WTC11 (cell line): ENCODE measurements at regions not wholly inside any gene's neighbourhood (a gene's known extent, or its start where the extent isn't known, plus 50 kb on each side); places are given as distances from the start of the nearest gene placed in this dataset.

ENCODE experiments used
- ATAC-seq: fragments of 200-7000 bp; cut with Tn5 transposase; 2 replicates; pipeline ENCODE4 v1.10.0; 2021; ENCODE audit warnings: mild to moderate bottlenecking, moderate library complexity
- CTCF ChIA-PET: fragments of 300-600 bp; sonication (Branson Sonifier 250); formaldehyde crosslinking; loops from one replicate; lab custom pipeline; 2021; ENCODE audit warnings: antibody characterized with exemption; lab: Charles Lee
- POLR2A ChIA-PET: fragments of 350-600 bp; sonication (Branson Sonifier 250); formaldehyde crosslinking; loops from one replicate; lab custom pipeline; 2021; ENCODE audit warnings: antibody characterized with exemption; lab: Charles Lee
- DNase-seq: peaks from one replicate; pipeline ENCODE4 v3.0.0; 2021; ENCODE audit warnings: low spot score
- H3K27ac Mint-ChIP-seq: 2 replicates; pipeline ENCODE4 v1.8.0; 2021; ENCODE audit warnings: mixed read lengths
- H3K27me3 Mint-ChIP-seq: 2 replicates; pipeline ENCODE4 v1.8.0; 2021; ENCODE audit warnings: low read depth, mild to moderate bottlenecking, moderate library complexity, mixed read lengths
- H3K36me3 Mint-ChIP-seq: 2 replicates; pipeline ENCODE4 v1.8.0; 2021; ENCODE audit warnings: mixed read lengths
- H3K4me1 Mint-ChIP-seq: 2 replicates; pipeline ENCODE4 v1.8.0; 2022; ENCODE audit warnings: mixed read lengths
- H3K4me3 Mint-ChIP-seq: 2 replicates; pipeline ENCODE4 v1.8.0; 2021; ENCODE audit warnings: mild to moderate bottlenecking, moderate library complexity, mixed read lengths
- H3K9me3 Mint-ChIP-seq: 2 replicates; pipeline ENCODE4 v1.8.0; 2021; ENCODE audit warnings: mixed read lengths
- ATF1 ChIP-seq: sonication (generic); formaldehyde crosslinking; IDR thresholded peaks from 2 replicates; pipeline ENCODE4 v1.8.1; 2023; ENCODE audit warnings: mild to moderate bottlenecking, moderate library complexity, missing genetic modification reagents
- ATF2 ChIP-seq: sonication (generic); formaldehyde crosslinking; IDR thresholded peaks from 2 replicates; pipeline ENCODE4 v1.8.1; 2022; ENCODE audit warnings: low read depth, missing genetic modification reagents, borderline replicate concordance
- CBFB ChIP-seq: sonication (generic); formaldehyde crosslinking; IDR thresholded peaks from 2 replicates; pipeline ENCODE4 v1.8.1; 2022; ENCODE audit warnings: mild to moderate bottlenecking, low read depth, missing genetic modification reagents
- CDX4 ChIP-seq: fragments of 250-450 bp; sonication (Bioruptor Pico); IDR thresholded peaks from 2 replicates; pipeline ENCODE4 v1.9.0; 2021; ENCODE audit warnings: moderate library complexity, mild to moderate bottlenecking, inconsistent platforms, borderline replicate concordance
- CREB1 ChIP-seq: sonication (generic); formaldehyde crosslinking; IDR thresholded peaks from 2 replicates; pipeline ENCODE4 v1.8.0; 2023; ENCODE audit warnings: mild to moderate bottlenecking, missing genetic modification reagents
- E2F5 ChIP-seq: sonication (generic); formaldehyde crosslinking; IDR thresholded peaks from 2 replicates; pipeline ENCODE4 v1.8.1; 2022; ENCODE audit warnings: mild to moderate bottlenecking, moderate library complexity, missing genetic modification reagents
- ELF4 ChIP-seq: sonication (generic); formaldehyde crosslinking; IDR thresholded peaks from 2 replicates; pipeline ENCODE4 v1.8.1; 2022; ENCODE audit warnings: low read depth, mild to moderate bottlenecking, moderate library complexity, missing genetic modification reagents
- EMX1 ChIP-seq: fragments of 250-450 bp; sonication (Bioruptor Pico); IDR thresholded peaks from 2 replicates; pipeline ENCODE4 v1.8.0; 2021; ENCODE audit warnings: mild to moderate bottlenecking
- FOXJ3 ChIP-seq: sonication (generic); formaldehyde crosslinking; IDR thresholded peaks from 2 replicates; pipeline ENCODE4 v1.9.0; 2021; ENCODE audit warnings: missing genetic modification reagents, mild to moderate bottlenecking, borderline replicate concordance
- FOXK1 ChIP-seq: sonication (generic); formaldehyde crosslinking; IDR thresholded peaks from 2 replicates; pipeline ENCODE4 v1.8.0; 2022; ENCODE audit warnings: mild to moderate bottlenecking, moderate library complexity, missing genetic modification reagents
- GRHL2 ChIP-seq: fragments of 250-450 bp; sonication (Bioruptor Pico); IDR thresholded peaks from 2 replicates; pipeline ENCODE4 v1.8.0; 2022; ENCODE audit warnings: mild to moderate bottlenecking, moderate library complexity; ENCODE audit not compliant: insufficient replicate concordance, severe bottlenecking
- HMGA2 ChIP-seq: fragments of 250-450 bp; sonication (Bioruptor Pico); IDR thresholded peaks from 2 replicates; pipeline ENCODE4 v1.4.0; 2021; ENCODE audit warnings: mild to moderate bottlenecking, moderate library complexity
- JAZF1 ChIP-seq: fragments of 250-450 bp; sonication (Bioruptor Pico); IDR thresholded peaks from 2 replicates; pipeline ENCODE4 v1.9.0; 2021; ENCODE audit warnings: moderate library complexity, mild to moderate bottlenecking, inconsistent platforms
- JUN ChIP-seq: sonication (generic); formaldehyde crosslinking; IDR thresholded peaks from 2 replicates; pipeline ENCODE4 v1.8.0; 2023; ENCODE audit warnings: mild to moderate bottlenecking, missing genetic modification reagents
- MAX ChIP-seq: sonication (generic); formaldehyde crosslinking; IDR thresholded peaks from 2 replicates; pipeline ENCODE4 v1.8.0; 2022; ENCODE audit warnings: mild to moderate bottlenecking, missing genetic modification reagents
- NR2C2 ChIP-seq: sonication (generic); formaldehyde crosslinking; IDR thresholded peaks from 2 replicates; pipeline ENCODE4 v1.8.0; 2022; ENCODE audit warnings: mild to moderate bottlenecking, missing genetic modification reagents
- OVOL2 ChIP-seq: fragments of 250-450 bp; sonication (Bioruptor Pico); IDR thresholded peaks from 2 replicates; pipeline ENCODE4 v1.9.0; 2021; ENCODE audit warnings: mild to moderate bottlenecking, borderline replicate concordance
- SMAD3 ChIP-seq: sonication (generic); formaldehyde crosslinking; IDR thresholded peaks from 2 replicates; pipeline ENCODE4 v1.8.0; 2022; ENCODE audit warnings: missing genetic modification reagents, mild to moderate bottlenecking, borderline replicate concordance
- STAT6 ChIP-seq: sonication (generic); formaldehyde crosslinking; conservative IDR thresholded peaks from 2 replicates; pipeline ENCODE4 v1.8.1; 2023; ENCODE audit warnings: mild to moderate bottlenecking, low read depth, missing genetic modification reagents, moderate library complexity
- TCF7 ChIP-seq: sonication (generic); formaldehyde crosslinking; IDR thresholded peaks from 2 replicates; pipeline ENCODE4 v1.8.0; 2022; ENCODE audit warnings: mild to moderate bottlenecking, low read depth, missing genetic modification reagents, moderate library complexity
- USF1 ChIP-seq: sonication (generic); formaldehyde crosslinking; IDR thresholded peaks from 2 replicates; pipeline ENCODE4 v1.8.0; 2022; ENCODE audit warnings: mild to moderate bottlenecking, missing genetic modification reagents
- USF2 ChIP-seq: sonication (generic); formaldehyde crosslinking; IDR thresholded peaks from 2 replicates; pipeline ENCODE4 v1.8.1; 2023; ENCODE audit warnings: mild to moderate bottlenecking, missing genetic modification reagents, moderate library complexity
- ZNF121 ChIP-seq: sonication (generic); formaldehyde crosslinking; IDR thresholded peaks from 2 replicates; pipeline ENCODE4 v1.8.0; 2023; ENCODE audit warnings: missing genetic modification reagents
- ZNF138 ChIP-seq: sonication (generic); formaldehyde crosslinking; conservative IDR thresholded peaks from 2 replicates; pipeline ENCODE4 v1.8.1; 2022; ENCODE audit warnings: mild to moderate bottlenecking, moderate library complexity, missing genetic modification reagents
- ZNF396 ChIP-seq: fragments of 250-450 bp; sonication (Bioruptor Pico); IDR thresholded peaks from 2 replicates; pipeline ENCODE4 v1.8.0; 2021; ENCODE audit warnings: mild to moderate bottlenecking, moderate library complexity, borderline replicate concordance

- 0 out of 2 replicates have a peak, but pooled peaks cover 4% of the 10 kb centered on the region for H3K4me1 Mint-ChIP-seq
- DNase-seq (no peak), ATAC-seq (no peak)
- no peaks in the 10 kb centered on the region for H3K36me3 Mint-ChIP-seq
- H3K9me3 Mint-ChIP-seq, result no peaks in the 10 kb centered on the region
- no peaks in the 10 kb centered on the region for H3K27me3 Mint-ChIP-seq
- CTCF ChIA-PET, result no interaction called here
- no peak overlapping the region for H3K27ac Mint-ChIP-seq
- TF ChIP-seq CREB1 (CRISPR knock-in tag), result no peak
- TF ChIP-seq ATF2 (CRISPR knock-in tag), result no peak
- TF ChIP-seq ZNF121, result no peak
- POLR2A ChIA-PET, result no interaction called here
- H3K4me3 Mint-ChIP-seq, result no peak overlapping the region
Observed at GRCh38 chr4:112015960-112016359, 129.3 kb upstream of the FAM241A start.

- no peak overlapping the region for H3K27ac Mint-ChIP-seq
Observed at GRCh38 chr4:112023402-112023950, 121.8 kb upstream of the FAM241A start.

GRCh38 chr4:112026058-112026457, 119.2 kb upstream of the FAM241A start:
- DNase-seq (no peak), ATAC-seq (no peak)
- Mint-ChIP-seq H3K27ac (no peak overlapping the region), H3K9me3 (peaks cover 20% of the 10 kb centered on the region), H3K4me3 (no peak overlapping the region), H3K36me3 (0 out of 2 replicates have a peak, but pooled peaks cover 4% of the 10 kb centered on the region), H3K27me3 (no peaks in the 10 kb centered on the region), H3K4me1 (peaks cover 27% of the 10 kb centered on the region)
- no peak for TF ChIP-seq CDX4 (CRISPR knock-in tag)
- no peak for TF ChIP-seq ATF1
- no peak for TF ChIP-seq ELF4 (CRISPR knock-in tag)
- TF ChIP-seq ZNF396 (CRISPR knock-in tag), result no peak
- no peak for TF ChIP-seq HMGA2 (CRISPR knock-in tag)
- TF ChIP-seq MAX (CRISPR knock-in tag), result no peak
- no peak for TF ChIP-seq USF1 (CRISPR knock-in tag)
- no peak for TF ChIP-seq FOXJ3 (CRISPR knock-in tag)
- no peak for TF ChIP-seq JUN (CRISPR knock-in tag)
- TF ChIP-seq CBFB (CRISPR knock-in tag), result no peak
- no peak for TF ChIP-seq ZNF138
- no peak for TF ChIP-seq EMX1 (CRISPR knock-in tag)
- CTCF ChIA-PET, result no interaction called here
- POLR2A ChIA-PET, result no interaction called here

More at GRCh38 chr4:112023402-112023950, 121.8 kb upstream of the FAM241A start:
- Mint-ChIP-seq H3K36me3 (0 out of 2 replicates have a peak, but pooled peaks cover 4% of the 10 kb centered on the region), H3K27me3 (no peaks in the 10 kb centered on the region), H3K9me3 (peaks cover 20% of the 10 kb centered on the region), H3K4me3 (no peak overlapping the region), H3K4me1 (peaks cover 13% of the 10 kb centered on the region)
- DNase-seq (no peak), ATAC-seq (no peak)
- no peak for TF ChIP-seq GRHL2
- no peak for TF ChIP-seq JAZF1
- no peak for TF ChIP-seq STAT6 (CRISPR knock-in tag)
- no peak for TF ChIP-seq ZNF121
- no peak for TF ChIP-seq FOXK1
- TF ChIP-seq SMAD3 (CRISPR knock-in tag), result no peak
- no peak for TF ChIP-seq E2F5 (CRISPR knock-in tag)
- TF ChIP-seq OVOL2 (CRISPR knock-in tag), result no peak
- TF ChIP-seq TCF7, result no peak
- no peak for TF ChIP-seq USF2 (CRISPR knock-in tag)
- TF ChIP-seq NR2C2, result no peak
- no peak for TF ChIP-seq CREB1 (CRISPR knock-in tag)
- CTCF ChIA-PET, result no interaction called here
- POLR2A ChIA-PET, result no interaction called here
